ENCODE measurements at regions not wholly inside any gene's neighbourhood (a gene's known extent, or its start where the extent isn't known, plus 50 kb on each side); places are given as distances from the start of the nearest gene placed in this dataset.

DNA sequence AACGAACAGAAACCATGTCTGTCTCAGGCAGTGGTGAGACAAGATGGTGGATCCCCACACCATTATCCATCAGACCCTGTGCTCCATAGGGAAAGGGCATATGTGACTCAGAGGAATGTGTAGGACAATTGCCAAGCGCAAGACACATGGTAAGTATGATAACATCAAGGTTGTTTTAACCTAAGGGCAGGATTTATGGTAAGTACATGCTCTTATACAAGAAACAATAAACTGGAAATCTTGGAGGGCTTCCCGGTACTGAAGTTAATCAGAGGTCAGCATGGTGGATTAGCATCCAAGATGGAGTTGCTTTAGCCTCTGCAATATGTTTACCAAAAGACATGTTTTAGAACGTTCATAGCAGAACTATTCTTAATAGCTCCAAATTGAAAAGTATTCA is 355.0 kb downstream of the PPP1R2C start:
- TF ChIP-seq CTCF (IDR thresholded peaks at IDR 0.05), result no peak
- TF ChIP-seq POLR2A (IDR thresholded peaks at IDR 0.05), result no peak
- 65 to 74% (median 72%) methylated on average over 4 of the region's 4 CpGs for WGBS, 4 donors
- H3K4me3 ChIP-seq, result no peak overlapping the region

DNA sequence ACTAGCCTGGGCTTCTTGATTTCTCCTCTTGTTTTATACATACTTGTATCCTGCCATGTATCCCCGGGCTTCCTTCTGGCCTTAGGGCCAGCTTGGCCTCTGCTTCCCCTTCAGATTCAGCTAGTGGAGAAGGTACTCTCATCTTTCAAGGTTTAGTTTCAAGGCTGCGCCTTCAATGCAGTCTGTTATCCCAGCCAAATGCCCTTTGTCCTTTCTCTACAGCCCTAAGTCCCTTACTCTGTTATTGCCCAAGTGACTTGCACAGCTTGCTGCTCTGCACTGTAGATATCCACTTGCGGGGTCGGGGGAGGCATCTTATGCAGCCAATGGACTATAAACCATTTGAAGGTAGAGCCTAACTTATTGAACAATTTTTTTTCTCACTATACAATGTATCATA is 357.5 kb downstream of the PPP1R2C start:
- intact Hi-C loops (cut with DNase I), result no loop called here
- H3K27me3 ChIP-seq, result peaks cover 15% of the 10 kb centered on the region

More for the DNA sequence above, 355.0 kb downstream of the PPP1R2C start:
- intact Hi-C loops (cut with DNase I), result no loop called here
- Histone ChIP-seq H3K27me3 (peaks cover 8% of the 10 kb centered on the region), H3K4me1 (replicated peaks in 1 of 2) (no peaks in the 10 kb centered on the region), H3K36me3 (replicated peaks in 1 of 2) (no peaks in the 10 kb centered on the region), H3K27ac (no peak overlapping the region), H3K9me3 (replicated peaks in 1 of 3) (no peaks in the 10 kb centered on the region)
- no peak for DNase-seq

DNA sequence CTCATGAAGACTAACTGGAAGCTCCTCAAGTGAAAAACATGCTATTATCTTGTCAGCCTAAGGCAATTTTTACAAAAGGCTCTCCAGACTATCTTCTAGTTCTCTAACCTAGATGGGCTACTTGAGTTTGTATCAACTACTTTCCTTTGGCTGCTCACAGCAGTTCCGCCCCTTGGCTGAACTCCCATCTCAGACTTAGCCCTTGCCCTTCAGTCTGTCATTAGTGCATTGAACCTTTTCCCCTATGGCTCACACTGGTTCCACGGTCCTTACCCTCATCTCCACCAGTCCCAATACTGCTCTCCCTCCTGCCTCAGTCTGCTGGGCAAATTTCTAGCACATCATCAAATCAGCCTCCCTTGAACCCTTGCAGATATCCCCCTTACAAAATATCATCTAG is 362.3 kb downstream of the PPP1R2C start:
- no peak overlapping the region for H3K4me3 ChIP-seq
- no peak overlapping the region for H3K27ac ChIP-seq
- H3K27me3 ChIP-seq, result peaks cover 14% of the 10 kb centered on the region
- intact Hi-C loops (cut with DNase I), result no loop called here
- H3K36me3 ChIP-seq (replicated peaks in 1 of 2), result no peaks in the 10 kb centered on the region
- H3K9me3 ChIP-seq (replicated peaks in 1 of 3), result no peaks in the 10 kb centered on the region
- H3K4me1 ChIP-seq (replicated peaks in 1 of 2), result no peaks in the 10 kb centered on the region
- no peak for DNase-seq
- no peak for TF ChIP-seq POLR2A (IDR thresholded peaks at IDR 0.05)
- TF ChIP-seq CTCF (IDR thresholded peaks at IDR 0.05), result no peak
- WGBS, 4 donors, result 60 to 90% (median 74%) methylated on average over 2 of the region's 2 CpGs

More for the DNA sequence above, 357.5 kb downstream of the PPP1R2C start:
- no peak overlapping the region for H3K4me3 ChIP-seq
- DNase-seq, result no peak
- H3K27ac ChIP-seq, result no peak overlapping the region
- H3K36me3 ChIP-seq (replicated peaks in 1 of 2), result no peaks in the 10 kb centered on the region
- TF ChIP-seq POLR2A (IDR thresholded peaks at IDR 0.05) (no peak), CTCF (IDR thresholded peaks at IDR 0.05) (no peak)
- H3K9me3 ChIP-seq (replicated peaks in 1 of 3), result no peaks in the 10 kb centered on the region
- WGBS, 4 donors, result 79 to 94% (median 84%) methylated on average over 4 of the region's 4 CpGs
- no peaks in the 10 kb centered on the region for H3K4me1 ChIP-seq (replicated peaks in 1 of 2)

DNA sequence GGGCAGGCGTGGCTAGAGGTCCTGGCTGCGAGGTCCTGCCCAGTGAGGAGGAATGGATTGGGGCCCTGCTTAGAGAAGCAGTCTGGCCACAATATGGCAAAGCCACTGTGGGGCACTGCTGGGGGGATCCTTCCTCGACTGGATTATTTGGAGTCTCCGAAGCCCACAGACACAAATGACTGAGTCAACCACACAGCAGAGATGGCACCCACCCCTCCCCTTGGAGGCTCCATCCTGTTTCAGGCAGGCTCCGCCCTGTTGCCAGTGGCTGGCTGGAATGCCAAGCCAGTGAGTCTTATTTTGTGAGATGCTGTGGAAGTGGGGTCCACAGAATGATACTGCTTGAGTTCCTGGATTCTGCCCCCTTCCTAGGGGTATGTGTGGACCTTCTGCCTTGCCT is 363.9 kb downstream of the PPP1R2C start:
- TF ChIP-seq CTCF (IDR thresholded peaks at IDR 0.05) (no peak), POLR2A (IDR thresholded peaks at IDR 0.05) (no peak)
- no peaks in the 10 kb centered on the region for H3K36me3 ChIP-seq (replicated peaks in 1 of 2)
- no peak overlapping the region for H3K27ac ChIP-seq
- DNase-seq, result no peak
- H3K4me3 ChIP-seq, result no peak overlapping the region
- peaks cover 8% of the 10 kb centered on the region for H3K27me3 ChIP-seq
- no peaks in the 10 kb centered on the region for H3K4me1 ChIP-seq (replicated peaks in 1 of 2)
- 84 to 100% (median 89%) methylated on average over 3 to 5 of the region's 5 CpGs; no CpG with 5 or more reads in 1 of the 4 donors for WGBS, 4 donors
- no peaks in the 10 kb centered on the region for H3K9me3 ChIP-seq (replicated peaks in 1 of 3)
- intact Hi-C loops (cut with DNase I), result no loop called here
